IgD-negative memory B cell (primary cell): ENCODE measurements at regions not wholly inside any gene's neighbourhood (a gene's known extent, or its start where the extent isn't known, plus 50 kb on each side); places are given as distances from the start of the nearest gene placed in this dataset.

Experiments
- H3K27ac Mint-ChIP-seq, 3 donors: one replicate each; pipeline ENCODE4 v1.8.0; 2020 to 2022; ENCODE audit warnings: mild to moderate bottlenecking in 3 of 3, mixed read lengths in 3 of 3, moderate library complexity in 1 of 3
- H3K27me3 Mint-ChIP-seq: one replicate; pipeline ENCODE4 v1.8.0; 2021; ENCODE audit warnings: mixed read lengths
- H3K36me3 Mint-ChIP-seq: one replicate; pipeline ENCODE4 v1.8.0; 2020; ENCODE audit warnings: mild to moderate bottlenecking, mixed read lengths
- H3K4me1 Mint-ChIP-seq, 3 donors: one replicate each; pipeline ENCODE4 v1.8.0; 2020 to 2022; ENCODE audit warnings: mixed read lengths in 3 of 3, mild to moderate bottlenecking in 1 of 3
- H3K4me3 Mint-ChIP-seq, 4 donors: one replicate each; pipeline ENCODE4 v1.8.0; 2020 to 2022; ENCODE audit warnings: mild to moderate bottlenecking in 4 of 4, mixed read lengths in 4 of 4, moderate library complexity in 3 of 4
- H3K9me3 Mint-ChIP-seq, 3 donors: one replicate each; pipeline ENCODE4 v1.8.0; 2020 to 2021; ENCODE audit warnings: mixed read lengths in 3 of 3, mild to moderate bottlenecking in 1 of 3

GRCh38 chr14:38790916-38791315 lies 312.1 kb downstream of the SEC23A start:
- no peaks in the 10 kb centered on the region for H3K9me3 Mint-ChIP-seq
- H3K4me3 Mint-ChIP-seq: no peak overlapping the region
- no peak overlapping the region for H3K27ac Mint-ChIP-seq
- no peaks in the 10 kb centered on the region for H3K4me1 Mint-ChIP-seq
- no peaks in the 10 kb centered on the region for H3K36me3 Mint-ChIP-seq
- H3K27me3 Mint-ChIP-seq: no peaks in the 10 kb centered on the region

- H3K4me3 Mint-ChIP-seq: no peak overlapping the region
- H3K27ac Mint-ChIP-seq: no peak overlapping the region
- H3K9me3 Mint-ChIP-seq: no peaks in the 10 kb centered on the region
- no peaks in the 10 kb centered on the region for H3K4me1 Mint-ChIP-seq
- no peaks in the 10 kb centered on the region for H3K36me3 Mint-ChIP-seq
- no peaks in the 10 kb centered on the region for H3K27me3 Mint-ChIP-seq
These were observed 313.2 kb downstream of the SEC23A start for GRCh38 chr14:38789805-38790204.

GRCh38 chr14:38788060-38788459 lies 315.0 kb downstream of the SEC23A start:
- Mint-ChIP-seq H3K4me1 (no peaks in the 10 kb centered on the region), H3K27ac (no peak overlapping the region), H3K4me3 (no peak overlapping the region), H3K27me3 (no peaks in the 10 kb centered on the region), H3K9me3 (peaks cover 0 to under 1% (median 0%) of the 10 kb centered on the region in 3 donors), H3K36me3 (no peaks in the 10 kb centered on the region)

GRCh38 chr14:38786921-38787320 lies 316.1 kb downstream of the SEC23A start:
- no peaks in the 10 kb centered on the region for H3K4me1 Mint-ChIP-seq
- peaks cover 2 to 3% (median 3%) of the 10 kb centered on the region in 3 donors for H3K9me3 Mint-ChIP-seq
- H3K27ac Mint-ChIP-seq: no peak overlapping the region
- H3K4me3 Mint-ChIP-seq: no peak overlapping the region
- no peaks in the 10 kb centered on the region for H3K36me3 Mint-ChIP-seq
- H3K27me3 Mint-ChIP-seq: no peaks in the 10 kb centered on the region

GRCh38 chr14:38777401-38777800 lies 325.6 kb downstream of the SEC23A start:
- Mint-ChIP-seq H3K4me3 (no peak overlapping the region), H3K9me3 (peaks cover 0 to 3% (median 2%) of the 10 kb centered on the region in 3 donors), H3K36me3 (peaks cover 1% of the 10 kb centered on the region), H3K27ac (peak overlapping the region in 1 of 3 donors; percentile 18), H3K27me3 (no peaks in the 10 kb centered on the region), H3K4me1 (no peaks in the 10 kb centered on the region)

GRCh38 chr14:38775986-38776385 lies 327.0 kb downstream of the SEC23A start:
- H3K27me3 Mint-ChIP-seq: no peaks in the 10 kb centered on the region
- peaks cover 1% of the 10 kb centered on the region for H3K36me3 Mint-ChIP-seq
- no peaks in the 10 kb centered on the region for H3K4me1 Mint-ChIP-seq
- H3K9me3 Mint-ChIP-seq: no peaks in the 10 kb centered on the region
- no peak overlapping the region for H3K4me3 Mint-ChIP-seq
- H3K27ac Mint-ChIP-seq: no peak overlapping the region

- Mint-ChIP-seq H3K9me3 (no peaks in the 10 kb centered on the region), H3K27ac (no peak overlapping the region), H3K4me1 (no peaks in the 10 kb centered on the region), H3K4me3 (no peak overlapping the region), H3K36me3 (peaks cover 1% of the 10 kb centered on the region), H3K27me3 (no peaks in the 10 kb centered on the region)
These were observed 328.9 kb downstream of the SEC23A start for GRCh38 chr14:38774162-38774561.

GRCh38 chr14:38770251-38770650 lies 332.8 kb downstream of the SEC23A start:
- Mint-ChIP-seq H3K27me3 (no peaks in the 10 kb centered on the region), H3K36me3 (peaks cover 1% of the 10 kb centered on the region), H3K9me3 (peaks cover under 1 to 4% (median 2%) of the 10 kb centered on the region in 3 donors), H3K4me3 (no peak overlapping the region), H3K27ac (no peak overlapping the region), H3K4me1 (no peaks in the 10 kb centered on the region)

- Mint-ChIP-seq H3K27ac (no peak overlapping the region), H3K9me3 (peaks cover 3 to 7% (median 5%) of the 10 kb centered on the region in 3 donors), H3K27me3 (no peaks in the 10 kb centered on the region), H3K4me1 (no peaks in the 10 kb centered on the region), H3K36me3 (no peaks in the 10 kb centered on the region), H3K4me3 (no peak overlapping the region)
These were observed 340.2 kb downstream of the SEC23A start for GRCh38 chr14:38762845-38763244.

- Mint-ChIP-seq H3K9me3 (peaks cover 3 to 5% (median 4%) of the 10 kb centered on the region in 3 donors), H3K27ac (no peak overlapping the region), H3K27me3 (no peaks in the 10 kb centered on the region), H3K4me1 (no peaks in the 10 kb centered on the region), H3K36me3 (no peaks in the 10 kb centered on the region), H3K4me3 (no peak overlapping the region)
These were observed 340.6 kb downstream of the SEC23A start for GRCh38 chr14:38762426-38762825.

GRCh38 chr14:38761033-38761432 lies 342.0 kb downstream of the SEC23A start:
- no peak overlapping the region for H3K27ac Mint-ChIP-seq
- H3K4me1 Mint-ChIP-seq: no peaks in the 10 kb centered on the region
- peaks cover 3 to 6% (median 4%) of the 10 kb centered on the region in 3 donors for H3K9me3 Mint-ChIP-seq
- no peaks in the 10 kb centered on the region for H3K27me3 Mint-ChIP-seq
- H3K36me3 Mint-ChIP-seq: no peaks in the 10 kb centered on the region
- H3K4me3 Mint-ChIP-seq: no peak overlapping the region

GRCh38 chr14:38758661-38759060 lies 344.4 kb downstream of the SEC23A start:
- H3K27me3 Mint-ChIP-seq: no peaks in the 10 kb centered on the region
- no peaks in the 10 kb centered on the region for H3K36me3 Mint-ChIP-seq
- no peaks in the 10 kb centered on the region for H3K4me1 Mint-ChIP-seq
- no peak overlapping the region for H3K4me3 Mint-ChIP-seq
- no peak overlapping the region for H3K27ac Mint-ChIP-seq
- peaks cover 0 to 7% (median 3%) of the 10 kb centered on the region in 3 donors for H3K9me3 Mint-ChIP-seq

- Mint-ChIP-seq H3K27ac (no peak overlapping the region), H3K4me3 (no peak overlapping the region), H3K4me1 (no peaks in the 10 kb centered on the region), H3K36me3 (no peaks in the 10 kb centered on the region), H3K9me3 (peaks cover 0 to 7% (median 3%) of the 10 kb centered on the region in 3 donors), H3K27me3 (no peaks in the 10 kb centered on the region)
These were observed 348.0 kb downstream of the SEC23A start for GRCh38 chr14:38755036-38755435.

GRCh38 chr14:38752750-38753149 lies 350.3 kb downstream of the SEC23A start:
- no peaks in the 10 kb centered on the region for H3K4me1 Mint-ChIP-seq
- peaks cover 0 to 7% (median 2%) of the 10 kb centered on the region in 3 donors for H3K9me3 Mint-ChIP-seq
- no peaks in the 10 kb centered on the region for H3K36me3 Mint-ChIP-seq
- no peak overlapping the region for H3K27ac Mint-ChIP-seq
- no peak overlapping the region for H3K4me3 Mint-ChIP-seq
- no peaks in the 10 kb centered on the region for H3K27me3 Mint-ChIP-seq

- Mint-ChIP-seq H3K27me3 (no peaks in the 10 kb centered on the region), H3K36me3 (no peaks in the 10 kb centered on the region), H3K27ac (no peak overlapping the region), H3K4me3 (no peak overlapping the region), H3K4me1 (no peaks in the 10 kb centered on the region), H3K9me3 (peaks cover 1 to 7% (median 2%) of the 10 kb centered on the region in 3 donors)
These were observed 350.7 kb downstream of the SEC23A start for GRCh38 chr14:38752341-38752740.

- H3K27ac Mint-ChIP-seq: no peak overlapping the region
- peaks cover 1 to 7% (median 2%) of the 10 kb centered on the region in 3 donors for H3K9me3 Mint-ChIP-seq
- no peaks in the 10 kb centered on the region for H3K36me3 Mint-ChIP-seq
- no peaks in the 10 kb centered on the region for H3K4me1 Mint-ChIP-seq
- H3K27me3 Mint-ChIP-seq: no peaks in the 10 kb centered on the region
- H3K4me3 Mint-ChIP-seq: no peak overlapping the region
These were observed 351.6 kb downstream of the SEC23A start for GRCh38 chr14:38751459-38751858.

GRCh38 chr14:38749936-38750335 lies 353.1 kb downstream of the SEC23A start:
- no peaks in the 10 kb centered on the region for H3K27me3 Mint-ChIP-seq
- H3K4me1 Mint-ChIP-seq: no peaks in the 10 kb centered on the region
- H3K36me3 Mint-ChIP-seq: no peaks in the 10 kb centered on the region
- no peak overlapping the region for H3K27ac Mint-ChIP-seq
- peaks cover 0 to 1% (median 0%) of the 10 kb centered on the region in 3 donors for H3K9me3 Mint-ChIP-seq
- no peak overlapping the region for H3K4me3 Mint-ChIP-seq
